Brain microvascular endothelial cell (primary cell): ENCODE measurements at regions not wholly inside any gene's neighbourhood (a gene's known extent, or its start where the extent isn't known, plus 50 kb on each side); places are given as distances from the start of the nearest gene placed in this dataset.

ENCODE experiments used
- DNase-seq: peaks from one replicate; pipeline ENCODE4 v3.0.0-alpha.2; 2020
- H3K27ac ChIP-seq: fragments of 250-450 bp; sonication (Bioruptor Pico); 2 replicates; pipeline ENCODE4 v1.5.1; 2020; ENCODE audit warnings: mild to moderate bottlenecking, moderate library complexity
- H3K27me3 ChIP-seq: fragments of 250-450 bp; sonication (Bioruptor Pico); replicated peaks from 2 replicates; pipeline ENCODE4 v1.5.1; 2020; ENCODE audit warnings: mild to moderate bottlenecking
- H3K36me3 ChIP-seq: fragments of 250-450 bp; sonication (Bioruptor Pico); replicated peaks from 2 replicates; pipeline ENCODE4 v1.5.1; 2020; ENCODE audit warnings: mild to moderate bottlenecking
- H3K4me3 ChIP-seq: 2 replicates; pipeline ENCODE4 v1.5.1; 2011; ENCODE audit warnings: low read depth, mild to moderate bottlenecking, control low read depth, low read length, moderate library complexity
- in situ Hi-C: cut with HindIII; loops from 2 replicates; pipeline ENCODE4 v1.10.0; 2017; ENCODE audit warnings: low sequenced_read_pairs, low pct_ligation_motif_present
- TF ChIP-seq, protein P1 (sequence below): IDR thresholded peaks from 2 replicates; pipeline ENCODE4 v1.5.1; 2011; ENCODE audit warnings: low read depth, mild to moderate bottlenecking, moderate library complexity, low read length, control low read depth, inconsistent platforms; ENCODE audit errors: missing control alignments

- H3K4me3 ChIP-seq: no peak overlapping the region
Observed at GRCh38 chr14:59130462-59130861, 58.0 kb upstream of the DAAM1 start.

GRCh38 chr14:59131938-59132795, 56.3 kb upstream of the DAAM1 start:
- H3K27me3 ChIP-seq: no peaks in the 10 kb centered on the region
- H3K27ac ChIP-seq: no peak overlapping the region
- DNase-seq: no peak
- no peaks in the 10 kb centered on the region for H3K36me3 ChIP-seq
- TF ChIP-seq, protein P1, sequence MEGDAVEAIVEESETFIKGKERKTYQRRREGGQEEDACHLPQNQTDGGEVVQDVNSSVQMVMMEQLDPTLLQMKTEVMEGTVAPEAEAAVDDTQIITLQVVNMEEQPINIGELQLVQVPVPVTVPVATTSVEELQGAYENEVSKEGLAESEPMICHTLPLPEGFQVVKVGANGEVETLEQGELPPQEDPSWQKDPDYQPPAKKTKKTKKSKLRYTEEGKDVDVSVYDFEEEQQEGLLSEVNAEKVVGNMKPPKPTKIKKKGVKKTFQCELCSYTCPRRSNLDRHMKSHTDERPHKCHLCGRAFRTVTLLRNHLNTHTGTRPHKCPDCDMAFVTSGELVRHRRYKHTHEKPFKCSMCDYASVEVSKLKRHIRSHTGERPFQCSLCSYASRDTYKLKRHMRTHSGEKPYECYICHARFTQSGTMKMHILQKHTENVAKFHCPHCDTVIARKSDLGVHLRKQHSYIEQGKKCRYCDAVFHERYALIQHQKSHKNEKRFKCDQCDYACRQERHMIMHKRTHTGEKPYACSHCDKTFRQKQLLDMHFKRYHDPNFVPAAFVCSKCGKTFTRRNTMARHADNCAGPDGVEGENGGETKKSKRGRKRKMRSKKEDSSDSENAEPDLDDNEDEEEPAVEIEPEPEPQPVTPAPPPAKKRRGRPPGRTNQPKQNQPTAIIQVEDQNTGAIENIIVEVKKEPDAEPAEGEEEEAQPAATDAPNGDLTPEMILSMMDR: no peak
- H3K4me3 ChIP-seq: no peak overlapping the region
- in situ Hi-C loops: no loop called here

More at GRCh38 chr14:59130462-59130861, 58.0 kb upstream of the DAAM1 start:
- no peaks in the 10 kb centered on the region for H3K36me3 ChIP-seq
- TF ChIP-seq, protein P1: no peak
- H3K27me3 ChIP-seq: no peaks in the 10 kb centered on the region
- DNase-seq: no peak
- in situ Hi-C loops: no loop called here
- H3K27ac ChIP-seq: no peak overlapping the region

DNA sequence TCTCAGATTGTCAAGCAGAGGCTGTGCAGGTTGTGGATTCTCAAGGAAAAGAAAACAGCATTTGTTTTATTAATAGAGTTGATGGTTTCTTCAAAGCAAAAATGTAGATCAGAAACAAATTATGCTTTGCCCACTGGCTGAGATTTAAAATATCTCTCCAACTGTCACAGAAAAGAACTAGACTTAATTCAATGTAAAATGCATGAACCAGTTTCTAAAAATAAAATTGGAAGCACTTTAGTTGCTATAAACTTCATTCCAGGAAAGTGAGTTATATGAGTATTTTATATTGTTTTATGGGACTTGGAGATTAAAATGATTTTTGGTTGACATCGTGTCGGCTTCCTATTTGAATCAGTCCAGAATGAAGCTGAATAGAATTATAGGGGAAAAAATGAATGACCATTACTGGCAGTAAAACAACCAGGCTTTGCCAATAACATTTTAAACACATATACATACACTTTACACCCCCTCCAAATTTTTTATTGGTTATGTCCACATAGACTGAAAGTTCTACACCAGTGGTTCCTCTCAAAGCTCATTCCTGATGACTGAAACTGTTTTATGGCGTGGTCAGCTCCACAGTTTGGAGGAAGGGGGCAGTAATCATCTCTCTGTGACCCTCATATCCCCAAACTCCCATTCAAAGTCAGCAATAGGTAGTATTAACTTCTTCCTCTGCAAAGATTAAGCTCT, 55.5 kb upstream of the DAAM1 start:
- H3K27me3 ChIP-seq: no peaks in the 10 kb centered on the region
- no peak overlapping the region for H3K4me3 ChIP-seq
- H3K27ac ChIP-seq: no peak overlapping the region
- DNase-seq: no peak
- H3K36me3 ChIP-seq: no peaks in the 10 kb centered on the region
- TF ChIP-seq, protein P1: peak; percentile 57
- in situ Hi-C loops: no loop called here

DNA sequence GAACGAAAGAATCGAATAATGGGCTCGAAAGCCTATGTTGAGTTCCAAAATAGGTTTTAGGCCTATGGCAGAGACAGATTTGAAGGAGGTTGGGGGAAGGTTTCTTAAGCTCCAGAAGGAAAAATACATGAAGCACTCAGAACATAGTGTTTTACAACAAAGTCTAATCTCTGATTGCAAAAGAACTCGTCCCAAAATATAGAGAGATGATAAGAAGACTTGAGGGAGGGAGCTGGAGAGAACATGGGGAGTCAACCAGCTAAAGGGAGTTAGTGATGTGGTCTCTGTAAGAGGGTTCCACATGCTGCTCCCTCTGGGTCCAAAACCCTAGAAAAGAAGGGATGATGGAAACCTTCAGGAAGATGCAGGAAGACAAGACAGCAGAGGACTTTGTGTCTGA, 54.8 kb upstream of the DAAM1 start:
- Histone ChIP-seq H3K27ac (no peak overlapping the region), H3K36me3 (no peaks in the 10 kb centered on the region), H3K4me3 (no peak overlapping the region), H3K27me3 (no peaks in the 10 kb centered on the region)
- DNase-seq: no peak
- in situ Hi-C loops: no loop called here
- TF ChIP-seq, protein P1: no peak

GRCh38 chr14:59134307-59134706, 54.2 kb upstream of the DAAM1 start:
- Histone ChIP-seq H3K36me3 (no peaks in the 10 kb centered on the region), H3K4me3 (no peak overlapping the region), H3K27me3 (no peaks in the 10 kb centered on the region), H3K27ac (no peak overlapping the region)
- TF ChIP-seq, protein P1: no peak
- in situ Hi-C loops: no loop called here
- no peak for DNase-seq
